IMR-90 (cell line): ENCODE measurements at regions not wholly inside any gene's neighbourhood (a gene's known extent, or its start where the extent isn't known, plus 50 kb on each side); places are given as distances from the start of the nearest gene placed in this dataset.

Experiments
- BHLHE40 ChIP-seq: fragments of 150-350 bp; IDR thresholded peaks from 2 replicates; pipeline ENCODE4 v1.6.1; 2016; ENCODE audit warnings: mild to moderate bottlenecking, low read depth, low read length
- CEBPB ChIP-seq: IDR thresholded peaks from 2 replicates; pipeline ENCODE4 v1.6.1; 2012; ENCODE audit warnings: low read depth, low read length, improper control_type of control experiment
- CTCF ChIP-seq: conservative IDR thresholded peaks from 2 replicates; pipeline ENCODE4 v1.5.1; 2012; ENCODE audit warnings: mild to moderate bottlenecking, low read depth, low read length, improper control_type of control experiment
- ELK1 ChIP-seq: fragments of 150-350 bp; IDR thresholded peaks from 2 replicates; pipeline ENCODE4 v1.6.1; 2016; ENCODE audit warnings: low read depth, mild to moderate bottlenecking, low read length, moderate library complexity, borderline replicate concordance
- FOS ChIP-seq: fragments of 150-350 bp; IDR thresholded peaks from 2 replicates; pipeline ENCODE4 v1.6.1; 2016; ENCODE audit warnings: low read depth, low read length
- MXI1 ChIP-seq: IDR thresholded peaks from 2 replicates; pipeline ENCODE4 v1.6.1; 2012; ENCODE audit warnings: low read depth, mild to moderate bottlenecking, low read length, moderate library complexity, borderline replicate concordance
- POLR2A ChIP-seq: IDR thresholded peaks from 2 replicates; pipeline ENCODE4 v1.6.1; 2012; ENCODE audit warnings: mild to moderate bottlenecking, low read depth, low read length
- RAD21 ChIP-seq: IDR thresholded peaks from 2 replicates; pipeline ENCODE4 v1.6.1; 2012; ENCODE audit warnings: low read length, improper control_type of control experiment
- RCOR1 ChIP-seq: IDR thresholded peaks from 2 replicates; pipeline ENCODE4 v1.6.1; 2012; ENCODE audit warnings: mild to moderate bottlenecking, low read length, improper control_type of control experiment; ENCODE audit not compliant: insufficient replicate concordance
- RFX5 ChIP-seq: IDR thresholded peaks from 2 replicates; pipeline ENCODE4 v1.8.0; 2012; ENCODE audit warnings: low read depth, mild to moderate bottlenecking, low read length, moderate library complexity
- USF2 ChIP-seq: fragments of 150-350 bp; IDR thresholded peaks from 2 replicates; pipeline ENCODE4 v1.6.1; 2017; ENCODE audit warnings: mild to moderate bottlenecking, antibody characterized with exemption, low read length, low read depth

GRCh38 chrX:149151805-149152757, 353.0 kb downstream of the IDS start:
- TF ChIP-seq CTCF (no peak), RFX5 (no peak), MXI1 (no peak), FOS (no peak), CEBPB (no peak), POLR2A (no peak), ELK1 (no peak), USF2 (no peak), RCOR1 (no peak), RAD21 (no peak), BHLHE40 (no peak)
